Smooth muscle cell (in vitro differentiated cells): ENCODE measurements at regions not wholly inside any gene's neighbourhood (a gene's known extent, or its start where the extent isn't known, plus 50 kb on each side); places are given as distances from the start of the nearest gene placed in this dataset.

Source experiments
- DNase-seq: peaks from one replicate; lab custom pipeline; 2025; ENCODE audit not compliant: unreplicated experiment; lab: John Stamatoyannopoulos, UW
- H2AFZ ChIP-seq: fragments of 200-600 bp; sonication (generic); 2 replicates; pipeline ENCODE4 v1.6.0; 2016; ENCODE audit warnings: antibody characterized with exemption, low read depth, mild to moderate bottlenecking
- H3F3A ChIP-seq: fragments of 200-600 bp; sonication (generic); 2 replicates; pipeline ENCODE4 v1.6.0; 2017; ENCODE audit warnings: antibody characterized with exemption, low read depth
- H3K27ac ChIP-seq: fragments of 200-600 bp; sonication (generic); 2 replicates; pipeline ENCODE4 v1.5.1; 2016; ENCODE audit warnings: low read depth, mild to moderate bottlenecking
- H3K27me3 ChIP-seq: fragments of 200-600 bp; sonication (generic); 2 replicates; pipeline ENCODE4 v1.6.1; 2016; ENCODE audit warnings: low read depth, mild to moderate bottlenecking
- H3K36me3 ChIP-seq: fragments of 200-600 bp; sonication (generic); 2 replicates; pipeline ENCODE4 v1.5.1; 2016; ENCODE audit warnings: low read depth
- H3K4me1 ChIP-seq: fragments of 200-600 bp; sonication (generic); 2 replicates; pipeline ENCODE4 v1.5.1; 2016; ENCODE audit warnings: low read depth
- H3K4me2 ChIP-seq: fragments of 200-600 bp; sonication (generic); 2 replicates; pipeline ENCODE4 v1.6.0; 2016; ENCODE audit warnings: mild to moderate bottlenecking
- H3K4me3 ChIP-seq: fragments of 200-600 bp; sonication (generic); 2 replicates; pipeline ENCODE4 v1.5.1; 2016; ENCODE audit warnings: mild to moderate bottlenecking
- H3K79me2 ChIP-seq: fragments of 200-600 bp; sonication (generic); 2 replicates; pipeline ENCODE4 v1.6.0; 2016; ENCODE audit warnings: low read depth, mild to moderate bottlenecking
- H3K9ac ChIP-seq: fragments of 200-600 bp; sonication (generic); 2 replicates; pipeline ENCODE4 v1.6.0; 2016; ENCODE audit warnings: low read depth
- H3K9me3 ChIP-seq: fragments of 200-600 bp; sonication (generic); replicated peaks from 2 replicates; pipeline ENCODE4 v1.5.1; 2016; ENCODE audit warnings: low read depth
- H4K20me1 ChIP-seq: fragments of 200-600 bp; sonication (generic); 2 replicates; pipeline ENCODE4 v1.6.0; 2016; ENCODE audit warnings: low read depth
- WGBS: methylation state at CpG from one replicate; pipeline ENCODE4 v1.1.7; 2016; ENCODE audit warnings: low lambda C conversion rate; 5-methylcytosine and 5-hydroxymethylcytosine counted together
- TF ChIP-seq, protein P1 (sequence below): fragments of 200-600 bp; sonication (generic); IDR thresholded peaks from 2 replicates; pipeline ENCODE4 v1.5.1; 2017; ENCODE audit warnings: borderline replicate concordance, mild to moderate bottlenecking, antibody characterized with exemption; ENCODE audit not compliant: insufficient read depth, poor library complexity, severe bottlenecking

DNA sequence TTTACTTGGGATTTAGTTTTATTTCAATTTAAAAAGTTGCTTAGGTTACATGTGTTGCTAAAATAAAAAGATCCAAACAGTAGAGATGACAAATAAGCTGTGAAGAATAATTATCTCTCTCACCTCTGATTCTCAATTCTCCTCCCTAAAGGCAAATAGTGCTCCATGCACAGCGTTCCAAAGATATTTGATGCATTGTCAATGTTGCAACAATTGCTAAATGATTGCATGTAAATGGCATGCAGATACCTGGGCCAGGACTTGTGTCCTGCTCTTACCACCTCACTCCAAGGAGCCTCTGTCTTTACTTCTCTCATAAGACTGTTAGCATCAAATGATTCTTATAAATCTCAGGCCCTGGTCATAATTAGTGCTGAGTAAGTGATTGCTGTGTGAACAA is 217.7 kb downstream of the SEC23IP start:
- Histone ChIP-seq H3K27ac (no peak overlapping the region), H3K9ac (no peak overlapping the region), H3K36me3 (no peaks in the 10 kb centered on the region), H2AFZ (no peak overlapping the region), H3K27me3 (no peaks in the 10 kb centered on the region), H3F3A (no peaks in the 10 kb centered on the region), H3K79me2 (no peaks in the 10 kb centered on the region), H3K4me3 (no peak overlapping the region), H3K4me1 (peaks cover 5% of the 10 kb centered on the region), H3K4me2 (no peak overlapping the region), H3K9me3 (no peaks in the 10 kb centered on the region), H4K20me1 (no peaks in the 10 kb centered on the region)
- no peak for DNase-seq
- TF ChIP-seq, protein P1, sequence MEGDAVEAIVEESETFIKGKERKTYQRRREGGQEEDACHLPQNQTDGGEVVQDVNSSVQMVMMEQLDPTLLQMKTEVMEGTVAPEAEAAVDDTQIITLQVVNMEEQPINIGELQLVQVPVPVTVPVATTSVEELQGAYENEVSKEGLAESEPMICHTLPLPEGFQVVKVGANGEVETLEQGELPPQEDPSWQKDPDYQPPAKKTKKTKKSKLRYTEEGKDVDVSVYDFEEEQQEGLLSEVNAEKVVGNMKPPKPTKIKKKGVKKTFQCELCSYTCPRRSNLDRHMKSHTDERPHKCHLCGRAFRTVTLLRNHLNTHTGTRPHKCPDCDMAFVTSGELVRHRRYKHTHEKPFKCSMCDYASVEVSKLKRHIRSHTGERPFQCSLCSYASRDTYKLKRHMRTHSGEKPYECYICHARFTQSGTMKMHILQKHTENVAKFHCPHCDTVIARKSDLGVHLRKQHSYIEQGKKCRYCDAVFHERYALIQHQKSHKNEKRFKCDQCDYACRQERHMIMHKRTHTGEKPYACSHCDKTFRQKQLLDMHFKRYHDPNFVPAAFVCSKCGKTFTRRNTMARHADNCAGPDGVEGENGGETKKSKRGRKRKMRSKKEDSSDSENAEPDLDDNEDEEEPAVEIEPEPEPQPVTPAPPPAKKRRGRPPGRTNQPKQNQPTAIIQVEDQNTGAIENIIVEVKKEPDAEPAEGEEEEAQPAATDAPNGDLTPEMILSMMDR: no peak
- 79% methylated on average over 1 of the region's 1 CpG for WGBS

DNA sequence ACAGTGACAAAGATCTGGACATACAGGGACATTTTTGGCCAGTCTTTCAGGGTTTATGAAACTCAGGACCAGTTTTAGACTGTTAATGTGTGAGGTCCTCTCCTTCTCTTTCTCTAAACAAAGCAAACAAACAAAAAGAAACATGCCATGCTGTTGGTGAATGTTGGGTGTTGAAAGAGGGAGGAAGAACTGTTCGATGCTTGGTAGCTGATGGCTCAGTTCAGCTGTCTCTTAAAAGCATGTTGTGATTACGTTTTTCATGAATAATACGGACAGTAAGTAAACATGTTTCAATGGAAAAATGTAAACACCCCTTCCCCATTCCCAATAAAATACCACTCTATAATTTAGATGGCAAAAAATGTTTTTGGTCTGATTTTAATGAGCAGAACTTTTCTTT is 219.1 kb downstream of the SEC23IP start:
- no peak overlapping the region for H2AFZ ChIP-seq
- WGBS: 86% methylated on average over 3 of the region's 3 CpGs

DNA sequence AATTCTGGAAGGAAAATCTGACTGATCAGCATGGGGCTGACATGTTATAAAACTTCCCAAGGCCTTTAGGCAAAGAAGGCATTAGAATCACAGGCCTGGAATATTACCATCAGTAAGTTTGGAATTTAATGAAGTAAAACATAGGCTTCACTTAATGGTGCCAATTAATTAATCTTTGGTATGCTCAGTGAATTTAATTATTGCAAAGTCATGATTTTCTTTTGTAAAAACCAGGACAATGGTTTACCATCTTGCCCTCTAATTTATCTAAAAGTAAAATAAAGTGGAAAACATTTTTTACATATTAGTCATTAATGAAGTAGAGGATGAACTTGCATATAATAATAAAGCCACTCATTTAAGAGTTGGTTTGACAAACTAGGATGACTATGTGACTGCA is 220.3 kb downstream of the SEC23IP start:
- TF ChIP-seq, protein P1: no peak
- Histone ChIP-seq H4K20me1 (no peaks in the 10 kb centered on the region), H3K9ac (no peak overlapping the region), H3K36me3 (no peaks in the 10 kb centered on the region), H3K27ac (no peak overlapping the region), H2AFZ (no peak overlapping the region), H3K27me3 (no peaks in the 10 kb centered on the region), H3K9me3 (no peaks in the 10 kb centered on the region), H3K79me2 (no peaks in the 10 kb centered on the region), H3K4me1 (peaks cover 5% of the 10 kb centered on the region), H3F3A (no peaks in the 10 kb centered on the region), H3K4me2 (no peak overlapping the region), H3K4me3 (no peak overlapping the region)
- no peak for DNase-seq

More for the DNA sequence above, 219.1 kb downstream of the SEC23IP start:
- peaks cover 5% of the 10 kb centered on the region for H3K4me1 ChIP-seq
- H3K4me3 ChIP-seq: no peak overlapping the region
- no peak overlapping the region for H3K27ac ChIP-seq
- no peaks in the 10 kb centered on the region for H3K9me3 ChIP-seq
- H3K36me3 ChIP-seq: no peaks in the 10 kb centered on the region
- H4K20me1 ChIP-seq: no peaks in the 10 kb centered on the region
- TF ChIP-seq, protein P1: no peak
- no peak overlapping the region for H3K4me2 ChIP-seq
- no peaks in the 10 kb centered on the region for H3K27me3 ChIP-seq
- no peaks in the 10 kb centered on the region for H3K79me2 ChIP-seq
- H3K9ac ChIP-seq: no peak overlapping the region
- DNase-seq: no peak
- no peaks in the 10 kb centered on the region for H3F3A ChIP-seq

DNA sequence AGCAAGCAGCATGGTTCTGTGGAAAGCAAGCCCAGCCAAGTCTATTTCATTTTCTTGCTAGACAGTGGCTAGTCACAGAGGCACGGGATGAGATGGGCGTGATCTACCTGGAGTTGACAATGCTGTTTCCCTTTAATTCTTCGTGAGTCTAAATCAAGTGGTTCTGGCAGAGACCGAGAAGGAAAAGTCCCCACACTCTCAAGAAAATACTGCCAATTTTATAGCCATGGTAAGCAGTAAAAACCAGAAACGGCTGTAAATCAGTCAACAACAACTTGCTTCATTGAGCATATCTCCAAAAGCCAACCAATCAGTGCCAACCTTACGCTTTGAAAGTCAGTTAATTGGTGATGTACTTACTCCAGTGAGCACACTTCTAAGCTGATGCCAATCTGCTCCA is 223.4 kb downstream of the SEC23IP start:
- Histone ChIP-seq H3K4me2 (no peak overlapping the region), H3K79me2 (no peaks in the 10 kb centered on the region), H2AFZ (no peak overlapping the region), H3K4me3 (no peak overlapping the region), H3K4me1 (no peaks in the 10 kb centered on the region), H4K20me1 (no peaks in the 10 kb centered on the region), H3K36me3 (no peaks in the 10 kb centered on the region), H3K27me3 (no peaks in the 10 kb centered on the region), H3F3A (no peaks in the 10 kb centered on the region), H3K9ac (no peak overlapping the region), H3K9me3 (no peaks in the 10 kb centered on the region), H3K27ac (no peak overlapping the region)
- no peak for DNase-seq
- WGBS: 31% methylated on average over 6 of the region's 6 CpGs
- TF ChIP-seq, protein P1: no peak
